ENCODE measurements at regions not wholly inside any gene's neighbourhood (a gene's known extent, or its start where the extent isn't known, plus 50 kb on each side); places are given as distances from the start of the nearest gene placed in this dataset.
"Not testable (repeated sequence)": the region's sequence is repeated elsewhere in the genome, so short reads cannot be mapped to it uniquely, and the experiment has no call there.

- no peak for DNase-seq
Measured at GRCh38 chr12:131192951-131193350, 239.2 kb downstream of the ADGRD1 start.

- no peak for DNase-seq
Measured at GRCh38 chr12:131194166-131194565, 240.5 kb downstream of the ADGRD1 start.

GRCh38 chr12:131195796-131196195 lies 242.1 kb downstream of the ADGRD1 start:
- DNase-seq = no peak

GRCh38 chr12:131196220-131196619 lies 242.5 kb downstream of the ADGRD1 start:
- no peak for DNase-seq

- DNase-seq = no peak
Measured at GRCh38 chr12:131197490-131197889, 243.8 kb downstream of the ADGRD1 start.

- no peak for DNase-seq
Measured at GRCh38 chr12:131199221-131199620, 245.5 kb downstream of the ADGRD1 start.

- not testable (repeated sequence) for DNase-seq
Measured at GRCh38 chr12:131201912-131202311, 248.2 kb downstream of the ADGRD1 start.

- DNase-seq = no peak
Measured at GRCh38 chr12:131202592-131203378, 249.1 kb downstream of the ADGRD1 start.

GRCh38 chr12:131203666-131204415 lies 250.1 kb downstream of the ADGRD1 start:
- DNase-seq = no peak

- no peak for DNase-seq
Measured at GRCh38 chr12:131204416-131205274, 250.9 kb downstream of the ADGRD1 start.

GRCh38 chr12:131205275-131205933 lies 251.7 kb downstream of the ADGRD1 start:
- not testable (repeated sequence) for DNase-seq

GRCh38 chr12:131206630-131207299 lies 253.1 kb downstream of the ADGRD1 start:
- not testable (repeated sequence) for DNase-seq

- DNase-seq = not testable (repeated sequence)
Measured at GRCh38 chr12:131207300-131207660, 253.6 kb downstream of the ADGRD1 start.

GRCh38 chr12:131207841-131208240 lies 254.1 kb downstream of the ADGRD1 start:
- not testable (repeated sequence) for DNase-seq

GRCh38 chr12:131208425-131208824 lies 254.7 kb downstream of the ADGRD1 start:
- no peak for DNase-seq

- no peak for DNase-seq
Measured at GRCh38 chr12:131209082-131210070, 255.7 kb downstream of the ADGRD1 start.

- no peak for DNase-seq
Measured at GRCh38 chr12:131210506-131211339, 257.0 kb downstream of the ADGRD1 start.

GRCh38 chr12:131211340-131211938 lies 257.7 kb downstream of the ADGRD1 start:
- DNase-seq = no peak

GRCh38 chr12:131213896-131214442 lies 260.3 kb downstream of the ADGRD1 start:
- no peak for DNase-seq

Data from right kidney (tissue), 1 donor.